ENCODE measurements at regions not wholly inside any gene's neighbourhood (a gene's known extent, or its start where the extent isn't known, plus 50 kb on each side); places are given as distances from the start of the nearest gene placed in this dataset.
A peak's percentile ranks its signal among the peaks of the same experiment; 100 is the strongest.

GRCh38 chr2:223300326-223300725 is 248.3 kb downstream of the KCNE4 start:
- TF ChIP-seq CTCF (IDR thresholded peaks at IDR 0.05; ENCODE audit: extremely low read depth, low read depth, low read length): no peak
- Histone ChIP-seq H3K9me3 (ENCODE audit: low read depth, low read length) (no peaks in the 10 kb centered on the region), H3K27me3 (ENCODE audit: insufficient read depth, low read length) (no peaks in the 10 kb centered on the region), H4K20me1 (ENCODE audit: insufficient read depth, low read length) (no peaks in the 10 kb centered on the region), H3K4me3 (ENCODE audit: insufficient read depth, low read length) (no peak overlapping the region), H3K36me3 (ENCODE audit: insufficient read depth, low read length) (no peaks in the 10 kb centered on the region), H3K4me2 (ENCODE audit: insufficient read depth, low read length) (no peak overlapping the region), H3K27ac (ENCODE audit: low read depth, low read length) (no peak overlapping the region), H2AFZ (ENCODE audit: low read length) (no peak overlapping the region), H3K4me1 (ENCODE audit: insufficient read depth, low read length) (no peaks in the 10 kb centered on the region), H3K79me2 (ENCODE audit: insufficient read depth, low read length) (no peaks in the 10 kb centered on the region)
- no peak for DNase-seq (ENCODE audit: insufficient read length, low spot score, missing footprints)

- no peaks in the 10 kb centered on the region for H3K27me3 ChIP-seq (ENCODE audit: insufficient read depth, low read length)
- no peak overlapping the region for H3K27ac ChIP-seq (ENCODE audit: low read depth, low read length)
- no peaks in the 10 kb centered on the region for H3K9me3 ChIP-seq (ENCODE audit: low read depth, low read length)
- no peak overlapping the region for H3K4me2 ChIP-seq (ENCODE audit: insufficient read depth, low read length)
- H4K20me1 ChIP-seq (ENCODE audit: insufficient read depth, low read length): no peaks in the 10 kb centered on the region
- no peak for DNase-seq (ENCODE audit: insufficient read length, low spot score, missing footprints)
- no peaks in the 10 kb centered on the region for H3K36me3 ChIP-seq (ENCODE audit: insufficient read depth, low read length)
- H3K4me3 ChIP-seq (ENCODE audit: insufficient read depth, low read length): no peak overlapping the region
- no peaks in the 10 kb centered on the region for H3K79me2 ChIP-seq (ENCODE audit: insufficient read depth, low read length)
- H3K4me1 ChIP-seq (ENCODE audit: insufficient read depth, low read length): no peaks in the 10 kb centered on the region
- H2AFZ ChIP-seq (ENCODE audit: low read length): no peak overlapping the region
- TF ChIP-seq CTCF (IDR thresholded peaks at IDR 0.05; ENCODE audit: extremely low read depth, low read depth, low read length): peak; percentile 55
Measured at GRCh38 chr2:223306371-223306770, 254.4 kb downstream of the KCNE4 start.

GRCh38 chr2:223311889-223312680 is 260.1 kb downstream of the KCNE4 start:
- H2AFZ ChIP-seq (ENCODE audit: low read length): no peak overlapping the region
- H3K4me3 ChIP-seq (ENCODE audit: insufficient read depth, low read length): no peak overlapping the region
- TF ChIP-seq CTCF (IDR thresholded peaks at IDR 0.05; ENCODE audit: extremely low read depth, low read depth, low read length): no peak
- H3K4me2 ChIP-seq (ENCODE audit: insufficient read depth, low read length): no peak overlapping the region
- no peaks in the 10 kb centered on the region for H3K4me1 ChIP-seq (ENCODE audit: insufficient read depth, low read length)
- H3K27me3 ChIP-seq (ENCODE audit: insufficient read depth, low read length): no peaks in the 10 kb centered on the region
- H3K9me3 ChIP-seq (ENCODE audit: low read depth, low read length): no peaks in the 10 kb centered on the region
- no peaks in the 10 kb centered on the region for H3K36me3 ChIP-seq (ENCODE audit: insufficient read depth, low read length)
- no peak overlapping the region for H3K27ac ChIP-seq (ENCODE audit: low read depth, low read length)
- H4K20me1 ChIP-seq (ENCODE audit: insufficient read depth, low read length): no peaks in the 10 kb centered on the region
- DNase-seq (ENCODE audit: insufficient read length, low spot score, missing footprints): no peak
- no peaks in the 10 kb centered on the region for H3K79me2 ChIP-seq (ENCODE audit: insufficient read depth, low read length)

- Histone ChIP-seq H3K4me1 (ENCODE audit: insufficient read depth, low read length) (no peaks in the 10 kb centered on the region), H3K79me2 (ENCODE audit: insufficient read depth, low read length) (no peaks in the 10 kb centered on the region), H4K20me1 (ENCODE audit: insufficient read depth, low read length) (no peaks in the 10 kb centered on the region), H3K9me3 (ENCODE audit: low read depth, low read length) (no peaks in the 10 kb centered on the region), H2AFZ (ENCODE audit: low read length) (no peak overlapping the region), H3K4me3 (ENCODE audit: insufficient read depth, low read length) (no peak overlapping the region), H3K27me3 (ENCODE audit: insufficient read depth, low read length) (no peaks in the 10 kb centered on the region), H3K4me2 (ENCODE audit: insufficient read depth, low read length) (no peak overlapping the region), H3K36me3 (ENCODE audit: insufficient read depth, low read length) (no peaks in the 10 kb centered on the region), H3K27ac (ENCODE audit: low read depth, low read length) (no peak overlapping the region)
- no peak for TF ChIP-seq CTCF (IDR thresholded peaks at IDR 0.05; ENCODE audit: extremely low read depth, low read depth, low read length)
- DNase-seq (ENCODE audit: insufficient read length, low spot score, missing footprints): peak; percentile 29
Measured at GRCh38 chr2:223313101-223313500, 261.1 kb downstream of the KCNE4 start.
